NCI-H446 (cell line): ENCODE measurements at regions not wholly inside any gene's neighbourhood (a gene's known extent, or its start where the extent isn't known, plus 50 kb on each side); places are given as distances from the start of the nearest gene placed in this dataset.

ENCODE experiments used
- DNase-seq, 2 experiments: peaks; one replicate each; lab custom pipeline; 2025; lab: John Stamatoyannopoulos, UW

DNA sequence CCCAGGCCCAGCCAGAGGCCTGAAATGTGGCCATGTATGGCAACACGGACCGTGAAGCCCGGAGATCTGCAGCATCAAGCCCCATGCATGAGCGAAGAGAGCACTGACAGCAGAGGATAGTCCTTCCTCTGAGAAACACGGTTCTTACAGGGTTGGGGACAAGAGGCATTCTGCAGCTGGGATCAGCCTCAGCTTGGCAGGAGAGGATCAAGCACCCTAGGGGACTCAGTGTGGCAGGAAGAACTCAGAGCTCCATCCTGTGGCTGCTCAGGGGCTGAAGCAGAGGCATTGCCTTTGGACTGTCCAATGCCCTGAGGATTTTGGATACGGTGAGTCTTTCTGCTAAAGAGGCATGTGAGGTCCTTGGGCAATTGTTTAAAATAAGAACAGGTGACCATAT, 368.7 kb downstream of the ZNF516 start:
- no peak for DNase-seq

DNA sequence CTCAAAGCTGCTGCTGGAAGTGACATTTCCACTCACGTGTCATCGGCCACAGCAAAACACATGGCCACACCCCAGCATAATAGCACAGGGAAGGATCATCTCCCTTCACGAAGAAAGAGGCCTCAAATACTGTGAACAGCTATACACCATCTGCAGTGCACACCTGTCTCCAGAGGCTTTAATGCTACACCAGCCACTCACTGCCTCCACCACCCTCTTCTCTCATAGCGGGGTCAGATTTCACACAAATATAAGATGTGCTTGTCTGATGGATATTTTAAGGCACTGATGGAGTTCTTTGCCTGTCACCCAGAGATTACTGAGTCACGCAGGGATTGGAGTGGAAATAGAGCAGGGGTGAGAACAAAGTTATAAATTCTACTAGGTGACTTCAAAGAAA, 374.0 kb downstream of the ZNF516 start:
- DNase-seq, result no peak

DNA sequence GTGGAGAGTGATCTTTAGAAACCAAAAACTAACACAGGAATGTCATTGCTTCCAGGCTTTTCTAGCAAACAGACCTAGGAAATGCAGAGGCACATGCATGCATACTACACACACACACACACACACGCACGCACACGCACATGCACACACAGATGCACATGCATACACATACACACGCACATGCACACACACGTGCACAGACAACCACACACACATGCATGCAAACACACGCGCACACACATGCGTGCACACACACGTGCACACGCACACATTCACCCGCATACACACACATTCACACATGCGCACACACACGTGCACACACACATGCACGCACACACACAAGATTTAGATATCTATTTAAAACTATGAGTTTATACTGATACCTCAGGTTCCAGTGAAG, 379.5 kb downstream of the ZNF516 start:
- DNase-seq, result no peak

- DNase-seq, result no peak
Observed at GRCh38 chr18:76113101-76113500, 381.9 kb downstream of the ZNF516 start.

DNA sequence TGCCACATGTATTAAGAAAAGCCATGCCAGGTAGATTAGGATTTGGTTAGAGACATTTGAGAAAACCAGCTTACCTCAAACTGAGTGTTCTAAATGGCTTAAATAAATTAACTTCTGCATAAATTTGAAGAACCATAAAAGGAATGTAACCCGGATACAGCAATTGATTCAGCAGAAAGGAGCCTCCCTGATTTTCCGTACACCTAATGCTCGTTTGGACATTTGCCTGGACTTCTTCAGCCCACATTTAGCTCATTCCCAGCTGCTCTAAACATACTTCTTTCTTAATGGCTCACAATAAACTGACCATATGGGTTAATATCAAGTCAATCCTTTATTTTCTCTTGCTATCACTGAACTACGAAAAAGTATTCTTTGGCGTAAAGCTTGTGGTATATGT, 392.4 kb downstream of the ZNF516 start:
- no peak for DNase-seq

DNA sequence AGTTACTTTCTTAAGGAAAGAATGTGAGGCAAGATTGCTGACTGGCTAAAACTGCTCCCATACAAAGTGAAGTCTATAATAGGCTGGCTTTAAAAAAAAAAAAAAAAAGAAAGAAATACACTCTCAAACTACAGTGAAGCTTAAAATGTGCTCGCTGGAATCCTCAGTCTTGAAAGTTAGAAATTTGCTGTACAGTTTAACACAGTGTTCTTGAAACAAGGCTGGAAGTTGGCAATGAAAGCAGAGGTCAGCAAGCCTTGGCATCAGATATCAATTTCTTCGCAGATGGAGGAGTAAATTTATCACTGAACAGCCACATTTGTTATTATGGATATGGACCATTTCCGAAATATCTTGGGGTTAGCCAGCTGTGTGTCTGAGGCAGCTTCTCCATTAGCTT, 392.9 kb downstream of the ZNF516 start:
- DNase-seq, result no peak

DNA sequence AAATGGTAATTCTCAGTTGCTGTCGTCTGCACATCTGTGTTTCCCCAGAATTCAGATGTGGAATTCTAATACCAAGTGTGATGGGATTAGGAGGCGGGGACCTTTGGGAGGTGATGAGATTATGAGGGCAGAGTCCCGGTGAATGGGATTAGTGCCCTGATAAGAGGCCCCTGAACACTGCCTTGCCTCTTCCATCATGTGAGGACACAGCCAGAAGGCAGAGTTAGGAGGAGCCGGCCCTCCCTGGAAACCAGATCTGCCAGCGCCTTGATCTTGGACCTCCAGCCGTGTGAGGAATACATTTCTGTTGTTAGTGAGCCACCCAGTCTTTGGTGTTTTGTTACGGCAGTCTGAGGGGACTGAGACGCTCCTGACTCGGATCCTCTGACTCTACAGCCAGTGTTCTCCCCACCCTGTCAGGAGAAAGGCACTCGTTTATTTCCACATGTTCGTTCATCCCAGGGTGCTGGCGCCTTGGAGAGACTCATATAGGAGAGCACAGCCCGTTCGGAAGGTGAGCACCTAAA, 395.0 kb downstream of the ZNF516 start:
- DNase-seq, result no peak

DNA sequence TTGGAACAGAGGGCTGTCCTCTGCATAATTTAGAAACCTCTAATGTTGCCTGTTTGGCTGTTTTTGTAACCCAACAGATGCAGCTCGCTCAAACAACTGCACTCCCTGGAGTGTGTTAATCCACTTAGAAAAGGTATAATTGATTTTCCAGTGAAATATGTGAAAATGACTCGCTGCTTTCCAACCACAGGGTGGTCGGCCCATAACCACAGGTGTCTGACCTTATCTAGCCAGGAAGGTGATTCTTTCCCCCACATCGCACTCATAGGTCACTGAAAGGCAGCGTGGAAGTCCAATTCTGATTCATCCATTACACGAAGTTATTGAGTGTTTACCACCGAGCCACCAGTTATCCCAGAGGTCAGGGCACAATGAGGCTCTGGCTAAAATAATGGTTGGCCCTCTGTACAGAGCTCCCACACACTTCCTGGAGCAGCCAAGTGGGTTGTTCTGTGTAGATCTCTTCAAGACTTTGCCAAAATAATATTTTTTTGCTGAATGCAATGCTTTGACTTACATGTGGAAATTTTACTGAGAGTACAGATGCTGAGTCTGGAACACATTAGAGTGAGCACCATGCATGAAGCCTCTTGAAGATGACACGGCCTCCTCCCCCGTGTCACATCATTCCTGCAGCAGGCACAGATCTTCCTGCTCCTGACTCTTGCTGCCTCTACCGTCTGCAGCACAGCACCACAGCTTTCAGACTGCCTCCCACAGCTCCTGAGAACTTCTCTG, 396.2 kb downstream of the ZNF516 start:
- DNase-seq, result no peak

- DNase-seq, result no peak
Observed at GRCh38 chr18:76081536-76081935, 413.5 kb downstream of the ZNF516 start.

GRCh38 chr18:76080430-76080829, 414.6 kb downstream of the ZNF516 start:
- no peak for DNase-seq

GRCh38 chr18:76075777-76076176, 419.3 kb downstream of the ZNF516 start:
- no peak for DNase-seq

GRCh38 chr18:76064998-76065397, 430.0 kb downstream of the ZNF516 start:
- DNase-seq, result no peak

- DNase-seq, result no peak
Observed at GRCh38 chr18:76058146-76058545, 436.9 kb downstream of the ZNF516 start.

- no peak for DNase-seq
Observed at GRCh38 chr18:76057386-76057785, 437.7 kb downstream of the ZNF516 start.

GRCh38 chr18:76056471-76057110, 438.5 kb downstream of the ZNF516 start:
- no peak for DNase-seq

- DNase-seq, result no peak
Observed at GRCh38 chr18:76055578-76055977, 439.5 kb downstream of the ZNF516 start.

- no peak for DNase-seq
Observed at GRCh38 chr18:76055025-76055424, 440.0 kb downstream of the ZNF516 start.

GRCh38 chr18:76054156-76054555, 440.9 kb downstream of the ZNF516 start:
- no peak for DNase-seq

DNA sequence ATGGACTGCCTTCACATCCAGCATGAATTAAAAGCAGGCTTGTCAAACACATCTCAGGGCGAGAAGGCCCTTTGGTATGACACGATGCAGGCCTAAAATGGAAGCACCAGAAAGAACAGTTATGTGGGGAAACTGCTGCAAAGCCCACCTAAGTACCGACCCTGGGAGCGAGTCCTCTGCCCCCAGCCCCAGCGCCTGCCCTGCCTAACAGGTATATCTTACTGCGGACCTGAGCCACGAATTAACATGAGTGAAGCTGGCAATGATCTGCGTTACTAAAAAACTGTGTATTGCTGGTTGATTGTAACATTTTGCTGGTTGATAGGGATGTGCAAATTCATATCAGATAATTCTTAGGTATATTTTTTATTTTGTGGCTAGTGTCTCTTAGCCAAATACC, 441.5 kb downstream of the ZNF516 start:
- no peak for DNase-seq

GRCh38 chr18:76052227-76052595, 442.8 kb downstream of the ZNF516 start:
- no peak for DNase-seq

GRCh38 chr18:76051396-76052226, 443.4 kb downstream of the ZNF516 start:
- DNase-seq, result no peak

- DNase-seq, result no peak
Observed at GRCh38 chr18:76046221-76046620, 448.8 kb downstream of the ZNF516 start.

- DNase-seq, result no peak
Observed at GRCh38 chr18:76042511-76042910, 452.5 kb downstream of the ZNF516 start.
